Keratinocyte (primary cell): ENCODE measurements at regions not wholly inside any gene's neighbourhood (a gene's known extent, or its start where the extent isn't known, plus 50 kb on each side); places are given as distances from the start of the nearest gene placed in this dataset.

ENCODE experiments used
- EZH2 ChIP-seq: IDR thresholded peaks from one replicate; pipeline ENCODE4 v1.6.1; 2012; ENCODE audit warnings: inconsistent platforms, mild to moderate bottlenecking, low read length, moderate library complexity
- TF ChIP-seq, protein P1 (sequence below), 3 experiments: IDR thresholded peaks in 1 of 3; conservative IDR thresholded peaks in 1 of 3; optimal IDR thresholded peaks in 1 of 3; 2 replicates in 2 of 3; 3 replicates in 1 of 3; pipeline versions ENCODE3 to v1.5.1; 2011; ENCODE audit warnings: low read length in 3 of 3, mild to moderate bottlenecking in 3 of 3, moderate library complexity in 2 of 3, control low read depth in 1 of 3, inconsistent platforms in 1 of 3; ENCODE audit not compliant: insufficient read depth in 2 of 3; ENCODE audit errors: extremely low read depth in 1 of 3

- TF ChIP-seq, protein P1, sequence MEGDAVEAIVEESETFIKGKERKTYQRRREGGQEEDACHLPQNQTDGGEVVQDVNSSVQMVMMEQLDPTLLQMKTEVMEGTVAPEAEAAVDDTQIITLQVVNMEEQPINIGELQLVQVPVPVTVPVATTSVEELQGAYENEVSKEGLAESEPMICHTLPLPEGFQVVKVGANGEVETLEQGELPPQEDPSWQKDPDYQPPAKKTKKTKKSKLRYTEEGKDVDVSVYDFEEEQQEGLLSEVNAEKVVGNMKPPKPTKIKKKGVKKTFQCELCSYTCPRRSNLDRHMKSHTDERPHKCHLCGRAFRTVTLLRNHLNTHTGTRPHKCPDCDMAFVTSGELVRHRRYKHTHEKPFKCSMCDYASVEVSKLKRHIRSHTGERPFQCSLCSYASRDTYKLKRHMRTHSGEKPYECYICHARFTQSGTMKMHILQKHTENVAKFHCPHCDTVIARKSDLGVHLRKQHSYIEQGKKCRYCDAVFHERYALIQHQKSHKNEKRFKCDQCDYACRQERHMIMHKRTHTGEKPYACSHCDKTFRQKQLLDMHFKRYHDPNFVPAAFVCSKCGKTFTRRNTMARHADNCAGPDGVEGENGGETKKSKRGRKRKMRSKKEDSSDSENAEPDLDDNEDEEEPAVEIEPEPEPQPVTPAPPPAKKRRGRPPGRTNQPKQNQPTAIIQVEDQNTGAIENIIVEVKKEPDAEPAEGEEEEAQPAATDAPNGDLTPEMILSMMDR (optimal IDR thresholded peaks at IDR 0.05 in 1 of 3, IDR thresholded peaks at IDR 0.05 in 1 of 3, conservative IDR thresholded peaks at IDR 0.05 in 1 of 3; ENCODE audit: extremely low read depth in 1 of 3, insufficient read depth in 2 of 3, low read length in 3 of 3): no peak
- no peak for TF ChIP-seq EZH2
These were observed 89.8 kb upstream of the RAD23B start for GRCh38 chr9:107193251-107193650.
